IMR-90 (cell line): ENCODE measurements at regions not wholly inside any gene's neighbourhood (a gene's known extent, or its start where the extent isn't known, plus 50 kb on each side); places are given as distances from the start of the nearest gene placed in this dataset.

Source experiments
- ATAC-seq: fragments of 200-7000 bp; cut with Tn5 transposase; 2 replicates; pipeline ENCODE4 v1.9.1; 2020; ENCODE audit warnings: low read depth, mild to moderate bottlenecking, moderate library complexity
- BruUV-seq: library from RNA; stranded (reverse); fragments of 400-500 nt; replicated peaks from 2 replicates; lab custom pipeline; 2021; lab: Mats Ljungman, UMichigan
- CTCF ChIA-PET: fragments of 300-600 bp; formaldehyde crosslinking; extraction: SDS; loops from one replicate; lab custom pipeline; 2021; ENCODE audit warnings: antibody characterized with exemption; lab: Yijun Ruan, JAX
- POLR2A ChIA-PET: fragments of 300-600 bp; sonication (Branson Sonifier 250); formaldehyde crosslinking; loops from one replicate; lab custom pipeline; 2022; ENCODE audit warnings: antibody characterized with exemption; ENCODE audit not compliant: unreplicated experiment; lab: Charles Lee
- DNase-seq: peaks from one replicate; pipeline ENCODE4 v3.0.0; 2013
- H2AFZ ChIP-seq: replicated peaks from 2 replicates; pipeline ENCODE3; 2013; ENCODE audit warnings: low read length, mild to moderate bottlenecking; ENCODE audit not compliant: poor library complexity
- H2AK5ac ChIP-seq: 2 replicates; pipeline ENCODE4 v1.6.1; 2013; ENCODE audit warnings: low read depth, low read length, inconsistent platforms
- H2AK9ac ChIP-seq: replicated peaks from 2 replicates; pipeline ENCODE3; 2013; ENCODE audit warnings: mild to moderate bottlenecking, low read depth, low read length, moderate library complexity; ENCODE audit not compliant: poor library complexity
- H2BK120ac ChIP-seq: 2 replicates; pipeline ENCODE4 v1.6.1; 2013; ENCODE audit warnings: low read depth, low read length, inconsistent platforms
- H2BK15ac ChIP-seq: 3 replicates; pipeline ENCODE4 v1.6.1; 2013; ENCODE audit warnings: low read depth, low read length, inconsistent platforms
- H2BK20ac ChIP-seq: 2 replicates; pipeline ENCODE4 v1.6.1; 2013; ENCODE audit warnings: low read depth, mild to moderate bottlenecking, inconsistent platforms, low read length, moderate library complexity
- H2BK5ac ChIP-seq: 2 replicates; pipeline ENCODE4 v1.6.1; 2013; ENCODE audit warnings: mild to moderate bottlenecking, low read depth, low read length, inconsistent platforms; ENCODE audit not compliant: poor library complexity, severe bottlenecking
- H3K14ac ChIP-seq: replicated peaks from 2 replicates; pipeline ENCODE4 v1.6.1; 2013; ENCODE audit warnings: low read depth, low read length, inconsistent platforms
- H3K18ac ChIP-seq: 2 replicates; pipeline ENCODE4 v1.6.1; 2013; ENCODE audit warnings: low read depth, low read length, control low read depth
- H3K23ac ChIP-seq: 2 replicates; pipeline ENCODE4 v1.6.1; 2013; ENCODE audit warnings: low read depth, low read length, inconsistent platforms
- H3K27ac ChIP-seq: 2 replicates; pipeline ENCODE4 v1.5.1; 2013; ENCODE audit warnings: mild to moderate bottlenecking, control low read depth, low read length; ENCODE audit not compliant: insufficient read depth
- H3K27me3 ChIP-seq: 2 replicates; pipeline ENCODE4 v1.6.1; 2013; ENCODE audit warnings: low read length; ENCODE audit not compliant: control insufficient read depth, insufficient read depth
- H3K36me3 ChIP-seq: 2 replicates; pipeline ENCODE4 v1.6.1; 2013; ENCODE audit warnings: low read length, mixed read lengths; ENCODE audit not compliant: control insufficient read depth, insufficient read depth
- H3K4ac ChIP-seq: 2 replicates; pipeline ENCODE4 v1.6.1; 2013; ENCODE audit warnings: low read depth, low read length, inconsistent platforms
- H3K4me1 ChIP-seq: 2 replicates; pipeline ENCODE4 v1.6.1; 2013; ENCODE audit warnings: low read length, mixed read lengths; ENCODE audit not compliant: control insufficient read depth, insufficient read depth
- H3K4me2 ChIP-seq: 2 replicates; pipeline ENCODE4 v1.6.1; 2013; ENCODE audit warnings: low read depth, mild to moderate bottlenecking, control low read depth, low read length, moderate library complexity
- H3K4me3 ChIP-seq: 2 replicates; pipeline ENCODE4 v1.5.1; 2013; ENCODE audit warnings: low read depth, mild to moderate bottlenecking, control low read depth, low read length, moderate library complexity; ENCODE audit not compliant: insufficient read depth
- H3K56ac ChIP-seq: 2 replicates; pipeline ENCODE4 v1.6.1; 2013; ENCODE audit warnings: low read length, inconsistent platforms; ENCODE audit not compliant: insufficient read depth; ENCODE audit errors: extremely low read depth
- H3K79me1 ChIP-seq, 2 experiments: 2 replicates each; pipeline ENCODE4 v1.6.1; 2013; ENCODE audit warnings: low read length in 2 of 2, inconsistent platforms in 1 of 2, low read depth in 1 of 2
- H3K9ac ChIP-seq: 2 replicates; pipeline ENCODE4 v1.6.1; 2013; ENCODE audit warnings: low read depth, low read length, control low read depth
- H3K9me1 ChIP-seq: 2 replicates; pipeline ENCODE4 v1.6.1; 2013; ENCODE audit warnings: low read length, inconsistent platforms; ENCODE audit not compliant: insufficient read depth
- H3K9me3 ChIP-seq: 2 replicates; pipeline ENCODE4 v1.6.1; 2013; ENCODE audit warnings: low read length; ENCODE audit not compliant: control insufficient read depth, insufficient read depth
- H4K20me1 ChIP-seq: 2 replicates; pipeline ENCODE4 v1.6.1; 2013; ENCODE audit warnings: low read length, inconsistent platforms; ENCODE audit not compliant: insufficient read depth
- H4K5ac ChIP-seq: 2 replicates; pipeline ENCODE4 v1.6.1; 2013; ENCODE audit warnings: mild to moderate bottlenecking, low read depth, low read length, control low read depth
- H4K8ac ChIP-seq, 2 experiments: 2 replicates each; pipeline ENCODE4 v1.6.1; 2013; ENCODE audit warnings: low read depth in 2 of 2, low read length in 2 of 2, control low read depth in 1 of 2, inconsistent platforms in 1 of 2
- H4K91ac ChIP-seq: 2 replicates; pipeline ENCODE4 v1.6.1; 2013; ENCODE audit warnings: low read depth, low read length, inconsistent platforms; ENCODE audit not compliant: insufficient read depth
- BHLHE40 ChIP-seq: fragments of 150-350 bp; IDR thresholded peaks from 2 replicates; pipeline ENCODE4 v1.6.1; 2016; ENCODE audit warnings: mild to moderate bottlenecking, low read depth, low read length
- CEBPB ChIP-seq: IDR thresholded peaks from 2 replicates; pipeline ENCODE4 v1.6.1; 2012; ENCODE audit warnings: low read depth, low read length, improper control_type of control experiment
- FOS ChIP-seq: fragments of 150-350 bp; IDR thresholded peaks from 2 replicates; pipeline ENCODE4 v1.6.1; 2016; ENCODE audit warnings: low read depth, low read length
- MAFK ChIP-seq: IDR thresholded peaks from 2 replicates; pipeline ENCODE4 v1.6.1; 2012; ENCODE audit warnings: low read depth, low read length, improper control_type of control experiment
- MXI1 ChIP-seq: IDR thresholded peaks from 2 replicates; pipeline ENCODE4 v1.6.1; 2012; ENCODE audit warnings: low read depth, mild to moderate bottlenecking, low read length, moderate library complexity, borderline replicate concordance
- NFE2L2 ChIP-seq: fragments of 150-350 bp; IDR thresholded peaks from 2 replicates; pipeline ENCODE4 v1.6.1; 2016; ENCODE audit warnings: low read depth, mild to moderate bottlenecking, low read length
- POLR2A ChIP-seq: IDR thresholded peaks from 2 replicates; pipeline ENCODE4 v1.6.1; 2012; ENCODE audit warnings: mild to moderate bottlenecking, low read depth, low read length
- RAD21 ChIP-seq: IDR thresholded peaks from 2 replicates; pipeline ENCODE4 v1.6.1; 2012; ENCODE audit warnings: low read length, improper control_type of control experiment
- RFX5 ChIP-seq: IDR thresholded peaks from 2 replicates; pipeline ENCODE4 v1.8.0; 2012; ENCODE audit warnings: low read depth, mild to moderate bottlenecking, low read length, moderate library complexity
- SMC3 ChIP-seq: fragments of 150-350 bp; IDR thresholded peaks from 2 replicates; pipeline ENCODE4 v1.6.1; 2016; ENCODE audit warnings: low read depth, mild to moderate bottlenecking, antibody characterized with exemption, low read length, moderate library complexity
- WGBS, 2 experiments: methylation state at CpG; one replicate each; pipeline versions ENCODE4 v1.1.5 to v1.1.7; 2013; ENCODE audit warnings: missing lambda C conversion rate in 2 of 2; ENCODE audit not compliant: insufficient read length in 1 of 2; ENCODE audit errors: extremely low coverage in 2 of 2; 5-methylcytosine and 5-hydroxymethylcytosine counted together
- dilution Hi-C: fragments of 300-500 bp; cut with HindIII; formaldehyde crosslinking; loops from one replicate; pipeline ENCODE4 v1.14.3; 2018; ENCODE audit warnings: low sequenced_read_pairs; ENCODE audit not compliant: unreplicated experiment
- in situ Hi-C: fragments of 300-500 bp; cut with MboI; formaldehyde crosslinking; loops from 3 replicates; pipeline ENCODE4 v1.14.3; 2019; ENCODE audit warnings: low sequenced_read_pairs, inconsistent platforms, mixed read lengths
- intact Hi-C: fragments of 100-400 bp; cut with micrococcal nuclease; formaldehyde crosslinking; loops from 2 replicates; pipeline ENCODE4 v1.10.0; 2022
- TF ChIP-seq, protein P1 (sequence below): conservative IDR thresholded peaks from 2 replicates; pipeline ENCODE4 v1.5.1; 2012; ENCODE audit warnings: mild to moderate bottlenecking, low read depth, low read length, improper control_type of control experiment

DNA sequence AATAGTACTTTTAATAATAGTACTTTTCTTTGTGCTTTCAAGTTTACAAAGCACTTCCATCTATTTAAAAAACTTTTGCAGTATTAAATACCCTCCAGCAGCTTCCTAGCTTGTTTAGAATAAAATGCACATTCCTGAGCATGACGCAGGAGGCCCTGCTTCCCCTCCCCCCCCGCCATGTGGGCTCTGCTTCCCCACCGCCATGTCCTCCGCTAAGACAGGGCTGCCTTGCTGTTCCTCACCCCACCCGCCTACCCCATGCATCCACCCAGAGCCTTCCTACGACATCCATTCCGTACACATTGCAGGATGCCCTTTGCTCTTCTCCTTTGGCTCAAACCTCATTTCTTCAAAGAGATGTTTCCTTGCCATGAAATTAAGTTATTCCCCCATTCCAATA is 205.9 kb upstream of the MSX2 start:
- no peak overlapping the region for H3K9ac ChIP-seq
- no peak overlapping the region for H2BK15ac ChIP-seq
- no peak overlapping the region for H2AK9ac ChIP-seq
- POLR2A ChIA-PET = interaction anchor here (0.5 kb wide), 1 partner anchor 107 kb away, joined by 4 read pairs; no protein-coding TSS in a partner anchor
- no peak overlapping the region for H3K4me3 ChIP-seq
- no peaks in the 10 kb centered on the region for H3K79me1 ChIP-seq
- no peak for TF ChIP-seq FOS
- TF ChIP-seq NFE2L2 = no peak
- TF ChIP-seq POLR2A = no peak
- TF ChIP-seq MAFK = no peak
- TF ChIP-seq CEBPB = no peak
- no peak for TF ChIP-seq RAD21
- TF ChIP-seq BHLHE40 = no peak
- no peak for TF ChIP-seq MXI1
- no peak for TF ChIP-seq RFX5
- TF ChIP-seq SMC3 = no peak
- TF ChIP-seq, protein P1, sequence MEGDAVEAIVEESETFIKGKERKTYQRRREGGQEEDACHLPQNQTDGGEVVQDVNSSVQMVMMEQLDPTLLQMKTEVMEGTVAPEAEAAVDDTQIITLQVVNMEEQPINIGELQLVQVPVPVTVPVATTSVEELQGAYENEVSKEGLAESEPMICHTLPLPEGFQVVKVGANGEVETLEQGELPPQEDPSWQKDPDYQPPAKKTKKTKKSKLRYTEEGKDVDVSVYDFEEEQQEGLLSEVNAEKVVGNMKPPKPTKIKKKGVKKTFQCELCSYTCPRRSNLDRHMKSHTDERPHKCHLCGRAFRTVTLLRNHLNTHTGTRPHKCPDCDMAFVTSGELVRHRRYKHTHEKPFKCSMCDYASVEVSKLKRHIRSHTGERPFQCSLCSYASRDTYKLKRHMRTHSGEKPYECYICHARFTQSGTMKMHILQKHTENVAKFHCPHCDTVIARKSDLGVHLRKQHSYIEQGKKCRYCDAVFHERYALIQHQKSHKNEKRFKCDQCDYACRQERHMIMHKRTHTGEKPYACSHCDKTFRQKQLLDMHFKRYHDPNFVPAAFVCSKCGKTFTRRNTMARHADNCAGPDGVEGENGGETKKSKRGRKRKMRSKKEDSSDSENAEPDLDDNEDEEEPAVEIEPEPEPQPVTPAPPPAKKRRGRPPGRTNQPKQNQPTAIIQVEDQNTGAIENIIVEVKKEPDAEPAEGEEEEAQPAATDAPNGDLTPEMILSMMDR = no peak
- CTCF ChIA-PET = interaction anchor here (0.6 kb wide), 1 partner anchor 23 kb away, joined by 3 read pairs; no protein-coding TSS in a partner anchor
- peak overlapping the region; percentile 84 for H3K4ac ChIP-seq
- WGBS, 2 experiments = 39% methylated on average over 3 of the region's 7 CpGs; no CpG with 5 or more reads in 1 of the 2 experiments
- no peaks in the 10 kb centered on the region for H3K36me3 ChIP-seq
- H2BK20ac ChIP-seq = peak overlapping the region; percentile 53; the same call in 1 of the 2 replicates
- H4K91ac ChIP-seq = peak overlapping the region; percentile 87
- peak overlapping the region; percentile 92 for H3K18ac ChIP-seq
- no peak overlapping the region for H3K4me2 ChIP-seq
- H3K56ac ChIP-seq = no peak overlapping the region
- ATAC-seq (peak; percentile 75), DNase-seq (peak; percentile 56)
- H4K5ac ChIP-seq = peak overlapping the region; percentile 73; the same call in 1 of the 2 replicates
- H2AK5ac ChIP-seq = no peak overlapping the region
- no TSS peak for BruUV-seq
- peaks cover 7% of the 10 kb centered on the region for H3K9me1 ChIP-seq
- in situ Hi-C loops (no loop called here), dilution Hi-C loops (no loop called here), intact Hi-C loops (no loop called here)
- no peaks in the 10 kb centered on the region for H3K27me3 ChIP-seq
- peak overlapping the region; percentile 90 for H2BK120ac ChIP-seq
- H4K8ac ChIP-seq = peak overlapping the region in 1 of 2 experiments; percentile 81; a peak in 3 of 4 replicates
- no peaks in the 10 kb centered on the region for H3K9me3 ChIP-seq
- H3K27ac ChIP-seq = no peak overlapping the region
- no peaks in the 10 kb centered on the region for H4K20me1 ChIP-seq
- peak overlapping the region; percentile 74; the same call in 1 of the 2 replicates for H3K14ac ChIP-seq
- H2BK5ac ChIP-seq = no peak overlapping the region
- H3K4me1 ChIP-seq = peaks cover 8% of the 10 kb centered on the region
- H3K23ac ChIP-seq = no peak overlapping the region
- peak overlapping the region; percentile 48 for H2AFZ ChIP-seq
